SK-N-SH (cell line): ENCODE measurements at regions not wholly inside any gene's neighbourhood (a gene's known extent, or its start where the extent isn't known, plus 50 kb on each side); places are given as distances from the start of the nearest gene placed in this dataset.

Experiments used
- CTCF ChIA-PET: fragments of 300-600, 350-600 bp; formaldehyde crosslinking; extraction: SDS; loops from one replicate; lab custom pipeline; 2021; lab: Yijun Ruan, JAX
- POLR2A ChIA-PET: fragments of 350-600 bp; sonication (Branson Sonifier 250); formaldehyde crosslinking; extraction: SDS; loops from one replicate; lab custom pipeline; 2020; ENCODE audit warnings: antibody characterized with exemption, inconsistent platforms; lab: Yijun Ruan, JAX
- DNase-seq: peaks from one replicate; pipeline ENCODE4 v3.0.0; 2012
- H2AFZ ChIP-seq: fragments of 200-600 bp; sonication (generic); 2 replicates; pipeline ENCODE4 v1.8.1; 2016; ENCODE audit warnings: antibody characterized with exemption, mild to moderate bottlenecking, low read depth
- H3F3A ChIP-seq: fragments of 200-600 bp; sonication (generic); replicated peaks from 2 replicates; pipeline ENCODE3; 2016; ENCODE audit warnings: antibody characterized with exemption, mild to moderate bottlenecking; ENCODE audit not compliant: insufficient read depth
- H3K27ac ChIP-seq, 2 experiments: fragments of 200-500 bp in 1 of 2; fragments of 200-600 bp in 1 of 2; sonication (Bioruptor generic) in 1 of 2; sonication (generic), shearing (Covaris generic) in 1 of 2; 2 replicates each; pipeline versions ENCODE4 v1.5.1 to v1.6.1; 2014 to 2016; ENCODE audit warnings: low read depth in 2 of 2, inconsistent platforms in 1 of 2, low read length in 1 of 2, mild to moderate bottlenecking in 1 of 2, mixed read lengths in 1 of 2
- H3K27me3 ChIP-seq: fragments of 200-600 bp; sonication (generic), shearing (Covaris generic); 2 replicates; pipeline ENCODE4 v1.6.1; 2016; ENCODE audit warnings: mixed run types; ENCODE audit not compliant: insufficient read depth
- H3K36me3 ChIP-seq, 2 experiments: fragments of 200-500 bp in 1 of 2; fragments of 200-600 bp in 1 of 2; sonication (Bioruptor generic) in 1 of 2; sonication (generic) in 1 of 2; replicated peaks in 1 of 2; 2 replicates each; pipeline versions ENCODE3 to v1.5.1; 2014 to 2016; ENCODE audit warnings: low read length in 1 of 2, mild to moderate bottlenecking in 1 of 2; ENCODE audit not compliant: insufficient read depth in 2 of 2, control insufficient read depth in 1 of 2
- H3K4me1 ChIP-seq, 2 experiments: fragments of 200-500 bp in 1 of 2; fragments of 200-600 bp in 1 of 2; sonication (Bioruptor generic) in 1 of 2; sonication (generic), shearing (Covaris generic) in 1 of 2; 2 replicates each; pipeline versions ENCODE4 v1.5.1 to v1.6.1; 2014 to 2016; ENCODE audit warnings: low read depth in 1 of 2, low read length in 1 of 2, mixed run types in 1 of 2; ENCODE audit not compliant: insufficient read depth in 2 of 2, control insufficient read depth in 1 of 2
- H3K4me2 ChIP-seq: fragments of 200-600 bp; sonication (generic), shearing (Covaris generic); 2 replicates; pipeline ENCODE4 v1.6.1; 2017; ENCODE audit warnings: mixed run types
- H3K4me3 ChIP-seq, 2 experiments: fragments of 200-500 bp in 1 of 2; fragments of 200-600 bp in 1 of 2; sonication (Bioruptor generic) in 1 of 2; sonication (generic), shearing (Covaris generic) in 1 of 2; 2 replicates each; pipeline versions ENCODE4 v1.5.1 to v1.8.1; 2014 to 2016; ENCODE audit warnings: low read depth in 2 of 2, inconsistent platforms in 1 of 2, low read length in 1 of 2, mild to moderate bottlenecking in 1 of 2, mixed read lengths in 1 of 2, moderate library complexity in 1 of 2
- H3K79me2 ChIP-seq: fragments of 200-600 bp; sonication (generic); 2 replicates; pipeline ENCODE4 v1.8.1; 2017; ENCODE audit warnings: mild to moderate bottlenecking; ENCODE audit not compliant: insufficient read depth
- H3K9ac ChIP-seq: fragments of 200-600 bp; sonication (generic); 2 replicates; pipeline ENCODE4 v1.6.1; 2017; ENCODE audit warnings: mixed run types
- H3K9me2 ChIP-seq: fragments of 200-600 bp; sonication (generic); 2 replicates; pipeline ENCODE4 v1.6.1; 2017; ENCODE audit warnings: mixed run types
- H3K9me3 ChIP-seq: fragments of 200-600 bp; sonication (generic); 2 replicates; pipeline ENCODE4 v1.6.1; 2017; ENCODE audit warnings: mixed run types, mild to moderate bottlenecking, moderate library complexity
- H4K20me1 ChIP-seq: fragments of 200-600 bp; sonication (generic); 2 replicates; pipeline ENCODE4 v1.6.1; 2017; ENCODE audit warnings: mild to moderate bottlenecking, mixed run types; ENCODE audit not compliant: insufficient read depth
- CHD2 ChIP-seq: fragments of 150-350 bp; IDR thresholded peaks from 2 replicates; pipeline ENCODE4 v1.6.1; 2018; ENCODE audit warnings: low read length; ENCODE audit not compliant: partially characterized antibody
- ELF1 ChIP-seq: IDR thresholded peaks from 2 replicates; pipeline ENCODE4 v1.4.0; 2012
- EZH2phosphoT487 ChIP-seq: fragments of 200-600 bp; sonication (generic); IDR thresholded peaks from 2 replicates; pipeline ENCODE4 v1.6.1; 2017; ENCODE audit warnings: low read depth, mixed run types, mild to moderate bottlenecking, antibody characterized with exemption, moderate library complexity, borderline replicate concordance
- FOSL2 ChIP-seq: IDR thresholded peaks from 2 replicates; pipeline ENCODE4 v1.4.0; 2012; ENCODE audit warnings: low read depth, mild to moderate bottlenecking, moderate library complexity, borderline replicate concordance
- FOXJ3 ChIP-seq: sonication (generic); formaldehyde crosslinking; IDR thresholded peaks from 2 replicates; pipeline ENCODE4 v1.5.1; 2020; ENCODE audit warnings: mild to moderate bottlenecking, missing genetic modification reagents
- FOXM1 ChIP-seq: IDR thresholded peaks from 2 replicates; pipeline ENCODE4 v1.4.0; 2012; ENCODE audit warnings: low read depth, mild to moderate bottlenecking
- IRF3 ChIP-seq: fragments of 150-350 bp; IDR thresholded peaks from 2 replicates; pipeline ENCODE4 v1.6.1; 2016; ENCODE audit warnings: mild to moderate bottlenecking, low read depth, low read length
- JUND ChIP-seq: IDR thresholded peaks from 2 replicates; pipeline ENCODE4 v1.4.0; 2012
- MEF2A ChIP-seq: IDR thresholded peaks from 2 replicates; pipeline ENCODE4 v1.4.0; 2012; ENCODE audit warnings: low read depth, borderline replicate concordance
- MXI1 ChIP-seq: IDR thresholded peaks from 2 replicates; pipeline ENCODE4 v1.6.1; 2012; ENCODE audit warnings: mild to moderate bottlenecking, low read depth, low read length, improper control_type of control experiment
- NFIC ChIP-seq: IDR thresholded peaks from 2 replicates; pipeline ENCODE4 v1.4.0; 2012; ENCODE audit warnings: borderline replicate concordance
- RAD21 ChIP-seq: IDR thresholded peaks from 2 replicates; pipeline ENCODE4 v1.6.1; 2012; ENCODE audit warnings: mild to moderate bottlenecking, low read length
- REST ChIP-seq: IDR thresholded peaks from 2 replicates; pipeline ENCODE4 v1.6.1; 2012; ENCODE audit warnings: mild to moderate bottlenecking, low read depth, low read length, moderate library complexity
- RFX5 ChIP-seq: IDR thresholded peaks from 2 replicates; pipeline ENCODE4 v1.6.1; 2012; ENCODE audit warnings: mild to moderate bottlenecking, improper control_type of control experiment, low read length
- RXRA ChIP-seq: IDR thresholded peaks from 2 replicates; pipeline ENCODE4 v1.4.0; 2012; ENCODE audit warnings: low read depth, mild to moderate bottlenecking, borderline replicate concordance
- SIN3A ChIP-seq: IDR thresholded peaks from 2 replicates; pipeline ENCODE4 v1.6.1; 2012; ENCODE audit warnings: low read depth, mild to moderate bottlenecking, low read length, moderate library complexity, borderline replicate concordance
- TAF1 ChIP-seq: IDR thresholded peaks from 2 replicates; pipeline ENCODE4 v1.6.1; 2012; ENCODE audit warnings: low read depth, mild to moderate bottlenecking, low read length, moderate library complexity, borderline replicate concordance
- YY1 ChIP-seq: IDR thresholded peaks from 2 replicates; pipeline ENCODE4 v1.4.0; 2012; ENCODE audit warnings: low read depth, mild to moderate bottlenecking
- WGBS: methylation state at CpG from one replicate; pipeline ENCODE4 v1.1.6; 2017; ENCODE audit warnings: low lambda C conversion rate; 5-methylcytosine and 5-hydroxymethylcytosine counted together

GRCh38 chr9:31574006-31574765, 810.3 kb upstream of the ACO1 start (continued):
- TF ChIP-seq REST, result no peak
- no peak for TF ChIP-seq SIN3A
- no peak for TF ChIP-seq RAD21
- TF ChIP-seq CHD2, result no peak
- no peak for TF ChIP-seq RXRA

- Histone ChIP-seq H3K36me3 (no peaks in the 10 kb centered on the region), H3K79me2 (no peaks in the 10 kb centered on the region), H3K9me2 (no peaks in the 10 kb centered on the region), H2AFZ (no peak overlapping the region), H3F3A (no peaks in the 10 kb centered on the region), H3K27me3 (no peaks in the 10 kb centered on the region), H3K9me3 (no peaks in the 10 kb centered on the region), H3K4me1 (peaks cover 0 to under 1% of the 10 kb centered on the region in 2 experiments; a peak in 1 of 4 replicates), H3K4me2 (no peak overlapping the region), H4K20me1 (no peaks in the 10 kb centered on the region), H3K4me3 (no peak overlapping the region), H3K9ac (no peak overlapping the region), H3K27ac (no peak overlapping the region)
- 17% methylated on average over 3 of the region's 3 CpGs for WGBS
- TF ChIP-seq NFIC, result no peak
- TF ChIP-seq EZH2phosphoT487, result no peak
- no peak for TF ChIP-seq ELF1
- no peak for TF ChIP-seq TAF1
- no peak for TF ChIP-seq FOSL2
- TF ChIP-seq FOXJ3 (CRISPR knock-in tag), result no peak
- no peak for TF ChIP-seq JUND
- no peak for TF ChIP-seq FOXM1
- no peak for TF ChIP-seq CHD2
- TF ChIP-seq YY1, result no peak
- no peak for TF ChIP-seq MXI1
- no peak for TF ChIP-seq MEF2A
- TF ChIP-seq IRF3, result no peak
- no peak for TF ChIP-seq RFX5
- ChIA-PET POLR2A (no interaction called here), CTCF (no interaction called here)
- DNase-seq, result no peak
These were observed 802.4 kb upstream of the ACO1 start for GRCh38 chr9:31582071-31582470.
